Memory B cell (primary cell): ENCODE measurements at regions not wholly inside any gene's neighbourhood (a gene's known extent, or its start where the extent isn't known, plus 50 kb on each side); places are given as distances from the start of the nearest gene placed in this dataset.

ENCODE experiments used
- ATAC-seq: fragments of 150-1000 bp; cut with Tn5 transposase; 2 replicates; pipeline ENCODE4 v1.10.0; 2021; ENCODE audit warnings: low read depth, mild to moderate bottlenecking, moderate library complexity
- DNase-seq, 2 donors: peaks; one replicate each; pipeline ENCODE4 v3.0.0; 2022; ENCODE audit warnings: low spot score in 2 of 2
- H3K27ac Mint-ChIP-seq: one replicate; pipeline ENCODE4 v1.8.0; 2022; ENCODE audit warnings: mild to moderate bottlenecking, moderate library complexity, mixed read lengths
- H3K27me3 Mint-ChIP-seq: one replicate; pipeline ENCODE4 v1.8.0; 2022; ENCODE audit warnings: mixed read lengths
- H3K36me3 Mint-ChIP-seq: one replicate; pipeline ENCODE4 v1.8.0; 2022; ENCODE audit warnings: mild to moderate bottlenecking, mixed read lengths
- H3K4me1 Mint-ChIP-seq: one replicate; pipeline ENCODE4 v1.8.0; 2022; ENCODE audit warnings: mixed read lengths
- H3K4me3 Mint-ChIP-seq: one replicate; pipeline ENCODE4 v1.8.0; 2022; ENCODE audit warnings: mild to moderate bottlenecking, moderate library complexity, mixed read lengths
- H3K9me3 Mint-ChIP-seq: one replicate; pipeline ENCODE4 v1.8.0; 2022; ENCODE audit warnings: mixed read lengths

- Mint-ChIP-seq H3K4me3 (no peak overlapping the region), H3K27me3 (no peaks in the 10 kb centered on the region), H3K27ac (no peak overlapping the region), H3K36me3 (no peaks in the 10 kb centered on the region), H3K9me3 (peaks cover 12% of the 10 kb centered on the region), H3K4me1 (peaks cover 4% of the 10 kb centered on the region)
- ATAC-seq (no peak), DNase-seq (no peak)
Observed at GRCh38 chr14:82724316-82724715, 1190.7 kb upstream of the SEL1L start.

GRCh38 chr14:82725213-82725612 is 1191.6 kb upstream of the SEL1L start:
- H3K27me3 Mint-ChIP-seq: no peaks in the 10 kb centered on the region
- DNase-seq (no peak), ATAC-seq (no peak)
- no peak overlapping the region for H3K4me3 Mint-ChIP-seq
- no peaks in the 10 kb centered on the region for H3K36me3 Mint-ChIP-seq
- H3K4me1 Mint-ChIP-seq: peaks cover 4% of the 10 kb centered on the region
- no peak overlapping the region for H3K27ac Mint-ChIP-seq
- peaks cover 10% of the 10 kb centered on the region for H3K9me3 Mint-ChIP-seq

- peaks cover 5% of the 10 kb centered on the region for H3K9me3 Mint-ChIP-seq
- H3K4me3 Mint-ChIP-seq: no peak overlapping the region
- no peaks in the 10 kb centered on the region for H3K27me3 Mint-ChIP-seq
- no peaks in the 10 kb centered on the region for H3K4me1 Mint-ChIP-seq
- no peaks in the 10 kb centered on the region for H3K36me3 Mint-ChIP-seq
- no peak overlapping the region for H3K27ac Mint-ChIP-seq
- ATAC-seq (no peak), DNase-seq (no peak)
Observed at GRCh38 chr14:82731526-82731925, 1197.9 kb upstream of the SEL1L start.

GRCh38 chr14:82740547-82740946 is 1206.9 kb upstream of the SEL1L start:
- no peak overlapping the region for H3K4me3 Mint-ChIP-seq
- H3K27me3 Mint-ChIP-seq: no peaks in the 10 kb centered on the region
- peaks cover 9% of the 10 kb centered on the region for H3K9me3 Mint-ChIP-seq
- H3K4me1 Mint-ChIP-seq: no peaks in the 10 kb centered on the region
- ATAC-seq: no peak
- no peak for DNase-seq
- no peak overlapping the region for H3K27ac Mint-ChIP-seq
- H3K36me3 Mint-ChIP-seq: no peaks in the 10 kb centered on the region

GRCh38 chr14:82755476-82755875 is 1221.8 kb upstream of the SEL1L start:
- Mint-ChIP-seq H3K4me3 (no peak overlapping the region), H3K9me3 (peaks cover 10% of the 10 kb centered on the region), H3K4me1 (no peaks in the 10 kb centered on the region), H3K36me3 (no peaks in the 10 kb centered on the region), H3K27ac (no peak overlapping the region), H3K27me3 (no peaks in the 10 kb centered on the region)
- no peak for ATAC-seq
- DNase-seq: no peak

- Mint-ChIP-seq H3K4me1 (no peaks in the 10 kb centered on the region), H3K27ac (no peak overlapping the region)
Observed at GRCh38 chr14:82755923-82756322, 1222.3 kb upstream of the SEL1L start.

GRCh38 chr14:82757776-82758175 is 1224.1 kb upstream of the SEL1L start:
- no peaks in the 10 kb centered on the region for H3K4me1 Mint-ChIP-seq
- H3K9me3 Mint-ChIP-seq: peaks cover 7% of the 10 kb centered on the region
- no peak for ATAC-seq
- H3K27me3 Mint-ChIP-seq: no peaks in the 10 kb centered on the region
- no peak overlapping the region for H3K4me3 Mint-ChIP-seq
- no peak for DNase-seq
- no peak overlapping the region for H3K27ac Mint-ChIP-seq
- no peaks in the 10 kb centered on the region for H3K36me3 Mint-ChIP-seq

More at GRCh38 chr14:82755923-82756322, 1222.3 kb upstream of the SEL1L start:
- Mint-ChIP-seq H3K4me3 (no peak overlapping the region), H3K27me3 (no peaks in the 10 kb centered on the region), H3K9me3 (peaks cover 10% of the 10 kb centered on the region), H3K36me3 (no peaks in the 10 kb centered on the region)
- ATAC-seq: no peak
- no peak for DNase-seq

GRCh38 chr14:82759656-82760055 is 1226.0 kb upstream of the SEL1L start:
- ATAC-seq: no peak

GRCh38 chr14:82766123-82766522 is 1232.5 kb upstream of the SEL1L start:
- Mint-ChIP-seq H3K27me3 (no peaks in the 10 kb centered on the region), H3K4me1 (no peaks in the 10 kb centered on the region), H3K9me3 (peaks cover 6% of the 10 kb centered on the region), H3K4me3 (no peak overlapping the region), H3K27ac (no peak overlapping the region), H3K36me3 (no peaks in the 10 kb centered on the region)
- ATAC-seq: no peak
- DNase-seq: no peak

More at GRCh38 chr14:82759656-82760055, 1226.0 kb upstream of the SEL1L start:
- Mint-ChIP-seq H3K4me3 (no peak overlapping the region), H3K27ac (no peak overlapping the region), H3K27me3 (no peaks in the 10 kb centered on the region), H3K4me1 (no peaks in the 10 kb centered on the region), H3K36me3 (no peaks in the 10 kb centered on the region), H3K9me3 (peaks cover 10% of the 10 kb centered on the region)
- no peak for DNase-seq

GRCh38 chr14:82766996-82767395 is 1233.3 kb upstream of the SEL1L start:
- no peak for DNase-seq
- no peaks in the 10 kb centered on the region for H3K36me3 Mint-ChIP-seq
- H3K27ac Mint-ChIP-seq: no peak overlapping the region
- ATAC-seq: no peak
- H3K4me1 Mint-ChIP-seq: no peaks in the 10 kb centered on the region
- H3K27me3 Mint-ChIP-seq: no peaks in the 10 kb centered on the region
- no peak overlapping the region for H3K4me3 Mint-ChIP-seq
- H3K9me3 Mint-ChIP-seq: peaks cover 7% of the 10 kb centered on the region

GRCh38 chr14:82776958-82777357 is 1243.3 kb upstream of the SEL1L start:
- Mint-ChIP-seq H3K9me3 (peaks cover 11% of the 10 kb centered on the region), H3K4me3 (no peak overlapping the region), H3K4me1 (no peaks in the 10 kb centered on the region), H3K36me3 (no peaks in the 10 kb centered on the region), H3K27me3 (no peaks in the 10 kb centered on the region), H3K27ac (no peak overlapping the region)
- ATAC-seq (no peak), DNase-seq (no peak)

- no peaks in the 10 kb centered on the region for H3K27me3 Mint-ChIP-seq
- no peak for DNase-seq
- no peaks in the 10 kb centered on the region for H3K36me3 Mint-ChIP-seq
- H3K9me3 Mint-ChIP-seq: peaks cover 7% of the 10 kb centered on the region
- ATAC-seq: no peak
- no peaks in the 10 kb centered on the region for H3K4me1 Mint-ChIP-seq
- no peak overlapping the region for H3K4me3 Mint-ChIP-seq
- H3K27ac Mint-ChIP-seq: no peak overlapping the region
Observed at GRCh38 chr14:82778008-82778590, 1244.4 kb upstream of the SEL1L start.

GRCh38 chr14:82778601-82779000 is 1244.9 kb upstream of the SEL1L start:
- Mint-ChIP-seq H3K27me3 (no peaks in the 10 kb centered on the region), H3K36me3 (no peaks in the 10 kb centered on the region), H3K4me1 (no peaks in the 10 kb centered on the region), H3K27ac (no peak overlapping the region), H3K4me3 (no peak overlapping the region), H3K9me3 (peaks cover 6% of the 10 kb centered on the region)
- DNase-seq (no peak), ATAC-seq (no peak)

- no peaks in the 10 kb centered on the region for H3K36me3 Mint-ChIP-seq
- H3K4me3 Mint-ChIP-seq: no peak overlapping the region
- ATAC-seq (no peak), DNase-seq (no peak)
- H3K27me3 Mint-ChIP-seq: no peaks in the 10 kb centered on the region
- peaks cover 5% of the 10 kb centered on the region for H3K9me3 Mint-ChIP-seq
- H3K4me1 Mint-ChIP-seq: no peaks in the 10 kb centered on the region
- no peak overlapping the region for H3K27ac Mint-ChIP-seq
Observed at GRCh38 chr14:82779301-82779700, 1245.6 kb upstream of the SEL1L start.

GRCh38 chr14:82785756-82786482 is 1252.3 kb upstream of the SEL1L start:
- Mint-ChIP-seq H3K36me3 (no peaks in the 10 kb centered on the region), H3K27me3 (no peaks in the 10 kb centered on the region), H3K4me3 (no peak overlapping the region), H3K27ac (no peak overlapping the region), H3K9me3 (peaks cover 11% of the 10 kb centered on the region), H3K4me1 (no peaks in the 10 kb centered on the region)
- no peak for DNase-seq
- ATAC-seq: no peak
